ENCODE measurements at regions not wholly inside any gene's neighbourhood (a gene's known extent, or its start where the extent isn't known, plus 50 kb on each side); places are given as distances from the start of the nearest gene placed in this dataset.
"Not testable (repeated sequence)": the region's sequence is repeated elsewhere in the genome, so short reads cannot be mapped to it uniquely, and the experiment has no call there.

DNA sequence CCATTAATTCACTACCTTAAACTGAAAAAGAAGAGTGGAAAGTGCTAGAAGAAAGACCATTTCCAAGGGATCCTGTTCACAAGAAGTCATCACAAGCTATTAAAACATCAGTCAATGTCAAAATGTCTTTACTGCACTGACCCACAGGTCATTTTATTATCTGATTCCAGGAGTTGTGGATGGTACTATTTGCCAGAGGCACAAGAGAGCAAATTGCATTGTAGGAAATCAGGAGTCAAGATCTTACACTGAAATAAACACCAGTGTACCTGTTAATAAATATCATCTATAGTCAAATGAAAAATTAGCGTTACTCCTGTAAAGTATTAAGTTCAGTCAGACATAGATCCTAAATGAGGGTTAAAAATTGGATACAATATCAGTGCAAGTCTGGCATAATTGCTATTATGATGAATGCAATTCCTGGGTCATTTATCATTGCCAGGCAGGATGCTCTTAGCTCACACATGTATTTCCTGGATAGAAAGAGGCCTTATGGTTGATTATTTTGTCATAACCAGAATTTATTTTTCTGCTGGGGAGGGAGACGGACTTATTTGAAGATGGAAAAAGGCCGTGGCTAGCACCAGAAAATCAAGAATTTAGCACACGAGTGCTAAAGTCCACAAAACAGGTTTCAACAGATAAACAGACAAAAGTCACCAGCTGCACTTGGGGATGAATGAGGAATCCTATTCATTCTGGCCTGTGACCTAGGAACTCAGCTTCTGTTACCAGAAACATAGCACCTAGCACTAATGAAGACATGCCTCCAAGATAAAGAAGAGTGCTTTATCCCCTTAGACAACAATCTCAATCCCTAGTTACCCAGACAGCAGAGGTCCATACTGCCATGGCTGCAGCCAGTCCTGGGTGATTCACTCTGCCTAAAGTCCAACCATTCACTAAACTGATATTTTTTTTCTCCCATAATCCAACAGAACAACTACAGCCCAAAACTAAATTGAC, 683.1 kb upstream of the POM121L12 start:
- DNase-seq (ENCODE audit: low read depth): no peak

- DNase-seq (ENCODE audit: low read depth): no peak
These were observed 691.4 kb upstream of the POM121L12 start for GRCh38 chr7:52344015-52344414.

DNA sequence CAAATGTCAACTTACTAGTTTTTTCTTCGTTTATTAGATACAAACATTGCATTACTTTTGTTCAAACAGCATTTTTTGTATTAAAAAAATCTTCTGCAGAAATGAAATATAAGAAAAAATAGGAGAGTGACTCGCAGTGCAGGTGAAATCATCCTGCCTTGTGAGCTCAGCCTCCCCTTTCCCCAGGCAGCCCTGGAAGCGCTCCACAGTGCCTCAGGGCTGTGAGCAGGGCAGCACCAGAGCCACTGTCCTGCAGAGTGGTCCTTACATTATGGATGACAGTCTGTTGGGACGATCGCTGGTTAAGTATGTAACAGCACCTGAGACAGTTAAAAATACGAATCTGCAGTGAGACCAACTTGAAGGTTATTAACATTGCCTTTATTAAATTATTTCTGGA, 695.4 kb upstream of the POM121L12 start:
- no peak for DNase-seq (ENCODE audit: low read depth)

DNA sequence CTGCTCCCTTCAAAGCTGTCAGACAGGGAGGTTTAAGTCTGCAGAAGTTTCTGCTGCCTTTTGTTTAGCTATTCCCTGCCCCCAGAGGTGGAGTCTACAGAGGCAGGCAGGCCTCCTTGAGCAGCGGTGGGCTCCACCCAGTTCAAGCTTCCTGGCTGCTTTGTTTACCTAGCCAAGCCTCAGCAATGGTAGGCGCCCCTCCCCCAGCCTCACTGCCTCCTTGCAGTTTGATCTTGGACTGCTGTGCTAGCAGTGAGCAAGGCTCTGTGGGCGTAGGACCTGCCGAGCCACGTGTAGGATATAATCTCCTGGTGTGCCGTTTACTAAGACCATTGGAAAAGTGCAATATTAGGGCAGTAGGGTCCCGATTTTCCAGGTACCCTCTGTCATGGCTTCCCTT, 707.1 kb upstream of the POM121L12 start:
- not testable (repeated sequence) for DNase-seq (ENCODE audit: low read depth)

GRCh38 chr7:52325237-52325636, 710.2 kb upstream of the POM121L12 start:
- DNase-seq (ENCODE audit: low read depth): no peak

- no peak for DNase-seq (ENCODE audit: low read depth)
These were observed 712.2 kb upstream of the POM121L12 start for GRCh38 chr7:52323202-52323746.

- no peak for DNase-seq (ENCODE audit: low read depth)
These were observed 714.8 kb upstream of the POM121L12 start for GRCh38 chr7:52320610-52321009.

DNA sequence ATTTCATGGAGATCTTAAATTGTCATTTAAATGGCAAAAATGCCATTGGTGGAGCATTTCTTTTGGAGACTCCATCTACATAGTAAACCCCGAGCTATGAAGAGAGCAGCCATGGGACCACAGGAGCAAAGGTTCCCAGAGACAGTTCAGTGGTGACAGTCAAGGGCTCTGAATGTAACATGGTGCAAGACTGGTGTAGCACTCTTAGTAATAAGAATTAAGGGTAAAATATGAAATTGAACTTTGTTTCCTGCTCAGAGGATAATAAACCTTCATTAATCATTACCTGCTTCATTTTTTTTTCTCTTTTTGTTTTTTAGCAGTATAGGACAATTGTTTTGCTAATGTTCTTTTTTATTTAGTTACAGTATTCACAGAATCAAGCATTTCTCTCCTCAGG, 717.5 kb upstream of the POM121L12 start:
- DNase-seq (ENCODE audit: low read depth): no peak

- no peak for DNase-seq (ENCODE audit: low read depth)
These were observed 723.5 kb upstream of the POM121L12 start for GRCh38 chr7:52311886-52312285.

- DNase-seq (ENCODE audit: low read depth): no peak
These were observed 725.8 kb upstream of the POM121L12 start for GRCh38 chr7:52309631-52310030.

- DNase-seq (ENCODE audit: low read depth): no peak
These were observed 732.5 kb upstream of the POM121L12 start for GRCh38 chr7:52302765-52303520.

DNA sequence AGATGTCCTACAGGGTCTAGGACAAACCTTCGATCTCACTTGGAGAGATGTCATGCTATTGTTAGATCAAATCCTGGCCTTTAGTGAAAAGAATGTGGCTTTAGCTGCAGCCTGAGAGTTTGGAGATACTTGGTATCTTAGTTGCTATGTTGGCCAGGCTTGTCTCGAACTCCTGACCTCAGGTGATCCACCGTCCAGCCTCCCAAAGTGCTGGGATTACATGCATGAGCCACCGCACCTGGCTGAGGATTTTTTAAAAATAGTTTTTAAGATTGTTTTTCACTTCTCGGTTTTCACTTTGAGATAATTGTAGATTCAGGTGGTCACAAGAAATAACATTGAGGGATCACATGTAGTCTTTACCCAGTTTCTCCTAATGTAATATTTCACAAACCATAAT, 738.3 kb upstream of the POM121L12 start:
- no peak for DNase-seq (ENCODE audit: low read depth)

- DNase-seq (ENCODE audit: low read depth): no peak
These were observed 740.5 kb upstream of the POM121L12 start for GRCh38 chr7:52294942-52295341.

DNA sequence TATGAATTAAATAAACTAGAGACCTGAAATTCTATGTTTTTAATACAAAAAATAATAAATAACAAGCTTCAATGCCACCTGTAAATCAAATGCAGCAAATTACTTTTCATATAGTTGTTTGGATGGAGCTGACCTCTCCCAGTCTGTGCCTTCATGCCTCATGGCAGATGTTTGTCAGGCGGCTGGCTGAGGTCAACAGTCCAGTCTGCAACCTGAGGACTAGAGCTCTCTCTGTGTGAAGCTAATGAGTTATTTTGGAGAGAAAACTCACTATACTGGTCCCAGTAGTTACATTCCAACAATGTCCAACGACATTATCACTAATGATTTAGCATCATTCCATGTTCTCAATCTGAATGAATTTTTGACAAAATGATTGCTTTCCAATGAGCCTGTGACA, 746.2 kb upstream of the POM121L12 start:
- DNase-seq (ENCODE audit: low read depth): no peak

- no peak for DNase-seq (ENCODE audit: low read depth)
These were observed 747.7 kb upstream of the POM121L12 start for GRCh38 chr7:52287698-52288097.

DNA sequence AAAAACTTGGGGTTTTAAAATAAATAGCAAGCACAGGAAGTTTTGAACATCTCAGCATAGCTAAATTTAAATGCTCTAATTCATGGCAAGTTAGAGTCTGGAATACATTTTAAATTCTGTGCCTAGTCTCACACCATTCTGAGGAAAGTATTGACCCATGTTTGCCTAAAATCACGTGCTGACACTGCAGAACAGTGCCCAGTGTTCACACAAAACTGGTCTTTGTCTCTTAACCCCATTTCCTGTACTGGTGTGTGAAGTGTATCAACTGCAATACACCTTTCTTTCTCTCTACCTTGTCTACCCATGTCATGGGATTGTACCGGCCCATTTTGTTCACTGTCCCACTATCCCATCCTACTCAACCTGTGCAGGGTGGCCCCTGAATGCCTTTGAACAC, 749.7 kb upstream of the POM121L12 start:
- no peak for DNase-seq (ENCODE audit: low read depth)

DNA sequence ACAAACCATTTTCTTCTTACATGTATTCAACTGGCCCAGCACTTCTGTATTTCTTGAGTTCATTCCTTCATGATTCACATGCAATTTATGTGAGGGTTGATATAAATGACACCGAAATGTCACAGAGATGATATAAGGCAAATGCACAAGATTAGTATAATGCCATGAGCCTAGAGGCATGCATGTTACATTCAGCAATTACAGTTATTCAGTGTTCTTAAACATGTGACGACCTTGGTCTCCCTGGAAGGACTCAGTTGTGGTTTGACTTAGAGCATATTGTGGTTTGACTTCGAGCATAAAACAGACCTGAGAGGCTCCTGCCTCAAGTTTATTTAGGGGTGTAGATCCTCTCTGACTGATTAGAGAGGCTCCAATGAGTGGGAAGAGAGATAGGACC, 752.1 kb upstream of the POM121L12 start:
- no peak for DNase-seq (ENCODE audit: low read depth)

DNA sequence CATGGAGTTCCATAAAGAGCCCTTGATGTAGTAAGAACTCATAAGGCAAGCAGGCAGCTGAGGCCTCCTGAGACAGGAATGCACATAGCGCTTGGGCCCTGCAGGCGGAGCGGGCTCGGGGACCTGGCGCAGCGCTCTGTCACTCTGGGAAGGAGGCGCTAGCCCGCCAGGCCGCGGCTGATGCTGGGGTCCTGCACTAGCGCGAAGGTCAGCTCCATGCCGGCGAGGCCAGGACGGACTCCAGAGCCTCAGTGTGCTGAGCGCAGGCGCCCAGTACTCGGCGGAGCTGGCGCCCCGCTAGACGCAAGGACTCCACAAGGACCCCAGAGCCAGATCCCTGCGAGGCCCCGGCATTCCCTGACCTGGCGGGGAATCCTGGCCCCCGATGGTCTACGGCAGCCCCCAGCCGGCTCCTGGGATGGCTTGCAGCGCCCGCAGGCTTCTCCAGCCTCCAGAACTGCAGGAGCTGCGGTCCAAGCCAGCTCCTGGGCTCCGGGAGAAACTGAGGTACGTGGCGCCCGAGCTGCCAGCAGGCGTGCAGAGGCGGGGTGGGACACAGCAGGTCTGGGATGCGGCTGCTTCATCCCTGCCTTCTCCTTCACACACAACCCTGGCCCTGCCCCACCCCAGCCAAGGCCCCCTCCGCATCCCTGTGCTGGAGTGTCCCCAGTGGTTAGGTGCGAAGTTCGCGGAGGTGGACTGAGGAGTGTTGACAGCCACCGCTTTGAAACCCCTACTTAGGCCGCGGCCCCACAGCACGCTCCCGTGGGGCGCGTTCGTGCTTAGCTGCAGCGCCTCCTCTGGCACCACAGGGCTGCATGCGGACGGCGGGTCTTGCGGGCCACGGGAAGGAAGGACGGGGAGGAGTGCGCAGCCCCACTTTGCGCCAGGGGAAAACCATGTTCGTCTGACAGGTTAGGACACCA, 761.5 kb upstream of the POM121L12 start:
- no peak for DNase-seq (ENCODE audit: low read depth)

GRCh38 chr7:52271703-52272102, 763.7 kb upstream of the POM121L12 start:
- DNase-seq (ENCODE audit: low read depth): no peak

- no peak for DNase-seq (ENCODE audit: low read depth)
These were observed 765.1 kb upstream of the POM121L12 start for GRCh38 chr7:52270301-52270700.

DNA sequence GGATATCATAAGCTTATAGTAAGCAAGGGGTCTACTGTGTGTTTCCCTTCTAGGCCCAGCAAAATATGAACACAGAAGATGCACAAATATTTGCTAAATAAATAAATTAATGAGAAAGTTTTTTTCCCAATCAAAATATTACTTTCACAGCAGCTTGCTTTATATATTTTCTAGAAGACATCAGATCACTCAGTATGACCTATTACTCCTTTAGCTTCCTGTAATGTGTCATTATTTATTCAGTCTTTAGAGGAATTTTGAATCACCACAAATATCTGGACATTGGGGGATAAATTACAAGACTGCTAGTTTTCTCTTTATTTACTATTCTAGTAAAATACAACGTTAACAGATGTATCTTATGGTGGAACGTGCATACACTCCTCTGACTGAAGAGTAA, 765.8 kb upstream of the POM121L12 start:
- no peak for DNase-seq (ENCODE audit: low read depth)

DNA sequence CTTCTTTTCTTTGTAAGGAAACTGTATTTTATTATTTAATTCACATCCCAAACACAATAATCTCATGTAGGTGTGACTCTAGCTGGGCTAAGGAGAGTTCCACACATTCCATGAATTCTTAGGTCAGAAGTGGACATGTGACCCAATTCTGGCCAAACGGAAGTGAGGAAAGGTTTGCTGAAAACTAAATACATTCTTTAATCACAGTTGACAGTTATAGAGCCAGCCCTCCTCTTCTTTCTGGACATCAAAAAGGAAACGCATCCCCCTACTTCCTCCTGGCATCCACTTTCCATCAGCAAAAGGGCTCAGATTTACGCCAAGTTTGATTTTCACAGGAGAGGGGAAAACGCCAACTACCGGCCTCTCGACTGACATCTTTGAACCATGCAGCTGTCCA, 774.4 kb upstream of the POM121L12 start:
- no peak for DNase-seq (ENCODE audit: low read depth)
